Gastrocnemius medialis (tissue), 4 donors: ENCODE measurements at regions not wholly inside any gene's neighbourhood (a gene's known extent, or its start where the extent isn't known, plus 50 kb on each side); places are given as distances from the start of the nearest gene placed in this dataset.

Experiments
- ATAC-seq, 2 donors: fragments of 150-250 bp; one replicate each; pipeline ENCODE4 v1.9.1; 2016
- DNase-seq, 2 donors: peaks; one replicate each; pipeline ENCODE4 v3.0.0-alpha.2; 2019
- H3K27ac ChIP-seq, 4 donors: fragments of 200-600 bp; sonication (generic); 1 replicate in 1 of 4; 2 replicates in 3 of 4; pipeline ENCODE4 v1.5.1; 2016 to 2018; ENCODE audit warnings: mild to moderate bottlenecking in 2 of 4, moderate library complexity in 1 of 4
- H3K27me3 ChIP-seq, 3 donors: fragments of 200-600 bp; sonication (generic) in 2 of 3; 1 replicate in 1 of 3; 2 replicates in 2 of 3; pipeline versions ENCODE4 v1.5.1 to v1.6.0; 2016 to 2019; ENCODE audit warnings: mild to moderate bottlenecking in 1 of 3, moderate library complexity in 1 of 3
- H3K36me3 ChIP-seq, 2 donors: fragments of 200-600 bp; sonication (generic) in 1 of 2; one replicate each; pipeline ENCODE4 v1.5.1; 2017 to 2018
- H3K4me1 ChIP-seq, 2 donors: fragments of 200-600 bp; sonication (generic) in 1 of 2; one replicate each; pipeline ENCODE4 v1.5.1; 2016 to 2017; ENCODE audit warnings: mild to moderate bottlenecking in 2 of 2
- H3K4me3 ChIP-seq, 4 donors: fragments of 200-600 bp; sonication (generic) in 3 of 4; 1 replicate in 1 of 4; 2 replicates in 3 of 4; pipeline ENCODE4 v1.5.1; 2016 to 2019; ENCODE audit warnings: mild to moderate bottlenecking in 2 of 4
- H3K9me3 ChIP-seq, 3 donors: fragments of 200-600 bp; sonication (generic) in 2 of 3; 1 replicate in 1 of 3; 2 replicates in 2 of 3; pipeline ENCODE4 v1.5.1; 2016 to 2019
- CTCF ChIP-seq, 5 experiments: fragments of 450-650 bp in 3 of 5; fragments of 200-600 bp in 2 of 5; sonication (generic) in 2 of 5; IDR thresholded peaks in 4 of 5; conservative IDR thresholded peaks in 1 of 5; 1 replicate in 4 of 5; 2 replicates in 1 of 5; pipeline ENCODE4 v1.5.1; 2016 to 2019; ENCODE audit warnings: antibody characterized with exemption in 5 of 5, mild to moderate bottlenecking in 3 of 5, moderate library complexity in 3 of 5
- POLR2A ChIP-seq, 2 donors: fragments of 450-650 bp; IDR thresholded peaks; one replicate each; pipeline ENCODE4 v1.6.1; 2017; ENCODE audit warnings: antibody characterized with exemption in 2 of 2, mild to moderate bottlenecking in 2 of 2, moderate library complexity in 2 of 2
- in situ Hi-C, 4 donors: fragments of 200-750 bp; cut with MboI; loops; one replicate each; pipeline versions ENCODE4 v1.15.0 to v1.8.0; 2017; ENCODE audit warnings: low sequenced_read_pairs in 4 of 4
- intact Hi-C: fragments of 100-400 bp; cut with DNase I; formaldehyde crosslinking; loops from one replicate; pipeline ENCODE4 v1.15.1; 2023; ENCODE audit warnings: low total_unique reads

- Histone ChIP-seq H3K36me3 (no peaks in the 10 kb centered on the region), H3K4me1 (no peaks in the 10 kb centered on the region), H3K27ac (no peak overlapping the region), H3K4me3 (no peak overlapping the region), H3K27me3 (no peaks in the 10 kb centered on the region), H3K9me3 (no peaks in the 10 kb centered on the region)
- intact Hi-C loops (no loop called here), in situ Hi-C loops (no loop called here)
- no peak for TF ChIP-seq POLR2A (IDR thresholded peaks at IDR 0.05)
- no peak for TF ChIP-seq CTCF (IDR thresholded peaks at IDR 0.05 in 4 of 5, conservative IDR thresholded peaks at IDR 0.05 in 1 of 5)
- DNase-seq (no peak), ATAC-seq (no peak)
Observed at GRCh38 chr6:22394691-22395090, 97.9 kb upstream of the PRL start.

GRCh38 chr6:22399693-22400092 is 102.9 kb upstream of the PRL start:
- TF ChIP-seq POLR2A (IDR thresholded peaks at IDR 0.05) (no peak), CTCF (IDR thresholded peaks at IDR 0.05 in 4 of 5, conservative IDR thresholded peaks at IDR 0.05 in 1 of 5) (no peak)
- no peaks in the 10 kb centered on the region for H3K4me1 ChIP-seq
- H3K9me3 ChIP-seq, result no peaks in the 10 kb centered on the region
- DNase-seq (no peak), ATAC-seq (no peak)
- no peak overlapping the region for H3K4me3 ChIP-seq
- no peaks in the 10 kb centered on the region for H3K27me3 ChIP-seq
- in situ Hi-C loops, result no loop called here
- no peak overlapping the region for H3K27ac ChIP-seq
- no peaks in the 10 kb centered on the region for H3K36me3 ChIP-seq
- intact Hi-C loops, result no loop called here

GRCh38 chr6:22401206-22401605 is 104.4 kb upstream of the PRL start:
- Histone ChIP-seq H3K27me3 (no peaks in the 10 kb centered on the region), H3K36me3 (no peaks in the 10 kb centered on the region), H3K9me3 (no peaks in the 10 kb centered on the region), H3K4me1 (no peaks in the 10 kb centered on the region), H3K27ac (no peak overlapping the region), H3K4me3 (no peak overlapping the region)
- no peak for TF ChIP-seq CTCF (IDR thresholded peaks at IDR 0.05 in 4 of 5, conservative IDR thresholded peaks at IDR 0.05 in 1 of 5)
- no peak for TF ChIP-seq POLR2A (IDR thresholded peaks at IDR 0.05)
- no peak for ATAC-seq
- no peak for DNase-seq
- intact Hi-C loops, result no loop called here
- in situ Hi-C loops, result no loop called here

GRCh38 chr6:22401932-22402331 is 105.1 kb upstream of the PRL start:
- ATAC-seq, result no peak
- intact Hi-C loops, result no loop called here
- no peaks in the 10 kb centered on the region for H3K9me3 ChIP-seq
- no peak for DNase-seq
- no peaks in the 10 kb centered on the region for H3K4me1 ChIP-seq
- H3K36me3 ChIP-seq, result no peaks in the 10 kb centered on the region
- no peaks in the 10 kb centered on the region for H3K27me3 ChIP-seq
- no peak overlapping the region for H3K4me3 ChIP-seq
- TF ChIP-seq CTCF (IDR thresholded peaks at IDR 0.05 in 4 of 5, conservative IDR thresholded peaks at IDR 0.05 in 1 of 5) (no peak), POLR2A (IDR thresholded peaks at IDR 0.05) (no peak)
- in situ Hi-C loops, result no loop called here
- no peak overlapping the region for H3K27ac ChIP-seq

GRCh38 chr6:22409486-22409885 is 112.7 kb upstream of the PRL start:
- no peaks in the 10 kb centered on the region for H3K36me3 ChIP-seq
- no peaks in the 10 kb centered on the region for H3K4me1 ChIP-seq
- H3K27me3 ChIP-seq, result no peaks in the 10 kb centered on the region
- TF ChIP-seq POLR2A (IDR thresholded peaks at IDR 0.05), result no peak
- TF ChIP-seq CTCF (IDR thresholded peaks at IDR 0.05 in 4 of 5, conservative IDR thresholded peaks at IDR 0.05 in 1 of 5), result no peak
- H3K27ac ChIP-seq, result no peak overlapping the region
- in situ Hi-C loops, result no loop called here
- intact Hi-C loops, result no loop called here
- H3K4me3 ChIP-seq, result no peak overlapping the region
- no peak for ATAC-seq
- DNase-seq, result no peak
- no peaks in the 10 kb centered on the region for H3K9me3 ChIP-seq
